Mucosa of descending colon (tissue), 3 donors: ENCODE measurements at regions not wholly inside any gene's neighbourhood (a gene's known extent, or its start where the extent isn't known, plus 50 kb on each side); places are given as distances from the start of the nearest gene placed in this dataset.

Experiments used
- ATAC-seq: fragments of 200-7000 bp; cut with Tn5 transposase; one replicate; pipeline ENCODE4 v1.9.1; 2020; ENCODE audit warnings: mild to moderate bottlenecking, moderate library complexity
- DNase-seq, 3 donors: peaks; one replicate each; pipeline ENCODE4 v3.0.0-alpha.2; 2020
- H3K36me3 ChIP-seq: fragments of 200-600 bp; one replicate; pipeline ENCODE4 v1.8.0; 2021; ENCODE audit warnings: low read depth, mild to moderate bottlenecking
- H3K4me1 ChIP-seq: fragments of 200-600 bp; one replicate; pipeline ENCODE4 v1.8.0; 2021; ENCODE audit warnings: low read depth, mild to moderate bottlenecking
- H3K4me3 ChIP-seq: fragments of 200-600 bp; one replicate; pipeline ENCODE4 v1.8.0; 2021; ENCODE audit warnings: mild to moderate bottlenecking
- H3K9me3 ChIP-seq: fragments of 200-600 bp; one replicate; pipeline ENCODE4 v1.8.0; 2021; ENCODE audit warnings: mild to moderate bottlenecking
- intact Hi-C, 2 donors: fragments of 100-400 bp; cut with DNase I in 1 of 2; cut with micrococcal nuclease in 1 of 2; formaldehyde crosslinking; loops; one replicate each; pipeline versions ENCODE4 v1.11.0 to v1.11.1; 2022; cut with DNase I, micrococcal nuclease
- TF ChIP-seq, protein P1 (sequence below): fragments of 200-600 bp; IDR thresholded peaks from one replicate; pipeline ENCODE4 v1.8.0; 2022; ENCODE audit warnings: antibody characterized with exemption, mild to moderate bottlenecking
- donor health status: DM: no; HTN: no; CAD: no; lungs with moderate emphysema.
- donor health status: DM: no; HTN: no; CAD: no.
- donor health status: DM: no; HTN: yes; CAD: no.

DNA sequence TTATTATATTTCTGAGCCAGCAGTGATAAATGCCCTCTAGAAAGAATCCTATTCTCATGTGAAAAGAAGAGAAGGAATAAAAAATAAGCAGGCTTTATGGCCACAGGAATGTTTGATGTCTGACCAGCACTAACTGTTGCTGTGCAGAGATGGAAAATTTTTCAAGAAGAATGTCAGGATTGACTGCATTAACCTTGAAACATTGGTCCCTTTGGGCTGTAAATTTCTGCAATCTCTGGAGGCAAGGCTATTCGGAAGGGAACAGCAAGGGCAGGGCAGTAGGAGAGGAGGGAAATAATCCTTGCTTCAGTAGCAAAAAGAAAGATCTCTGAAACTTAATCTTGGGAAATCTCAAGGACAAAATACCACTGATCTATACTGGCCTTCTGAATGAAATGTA is 415.2 kb downstream of the DNAH5 start:
- TF ChIP-seq, protein P1, sequence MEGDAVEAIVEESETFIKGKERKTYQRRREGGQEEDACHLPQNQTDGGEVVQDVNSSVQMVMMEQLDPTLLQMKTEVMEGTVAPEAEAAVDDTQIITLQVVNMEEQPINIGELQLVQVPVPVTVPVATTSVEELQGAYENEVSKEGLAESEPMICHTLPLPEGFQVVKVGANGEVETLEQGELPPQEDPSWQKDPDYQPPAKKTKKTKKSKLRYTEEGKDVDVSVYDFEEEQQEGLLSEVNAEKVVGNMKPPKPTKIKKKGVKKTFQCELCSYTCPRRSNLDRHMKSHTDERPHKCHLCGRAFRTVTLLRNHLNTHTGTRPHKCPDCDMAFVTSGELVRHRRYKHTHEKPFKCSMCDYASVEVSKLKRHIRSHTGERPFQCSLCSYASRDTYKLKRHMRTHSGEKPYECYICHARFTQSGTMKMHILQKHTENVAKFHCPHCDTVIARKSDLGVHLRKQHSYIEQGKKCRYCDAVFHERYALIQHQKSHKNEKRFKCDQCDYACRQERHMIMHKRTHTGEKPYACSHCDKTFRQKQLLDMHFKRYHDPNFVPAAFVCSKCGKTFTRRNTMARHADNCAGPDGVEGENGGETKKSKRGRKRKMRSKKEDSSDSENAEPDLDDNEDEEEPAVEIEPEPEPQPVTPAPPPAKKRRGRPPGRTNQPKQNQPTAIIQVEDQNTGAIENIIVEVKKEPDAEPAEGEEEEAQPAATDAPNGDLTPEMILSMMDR, result no peak
- H3K4me1 ChIP-seq, result no peaks in the 10 kb centered on the region
- H3K4me3 ChIP-seq, result no peak overlapping the region
- DNase-seq, result no peak
- intact Hi-C loops, result no loop called here
- no peaks in the 10 kb centered on the region for H3K36me3 ChIP-seq
- no peaks in the 10 kb centered on the region for H3K9me3 ChIP-seq
- ATAC-seq, result no peak

DNA sequence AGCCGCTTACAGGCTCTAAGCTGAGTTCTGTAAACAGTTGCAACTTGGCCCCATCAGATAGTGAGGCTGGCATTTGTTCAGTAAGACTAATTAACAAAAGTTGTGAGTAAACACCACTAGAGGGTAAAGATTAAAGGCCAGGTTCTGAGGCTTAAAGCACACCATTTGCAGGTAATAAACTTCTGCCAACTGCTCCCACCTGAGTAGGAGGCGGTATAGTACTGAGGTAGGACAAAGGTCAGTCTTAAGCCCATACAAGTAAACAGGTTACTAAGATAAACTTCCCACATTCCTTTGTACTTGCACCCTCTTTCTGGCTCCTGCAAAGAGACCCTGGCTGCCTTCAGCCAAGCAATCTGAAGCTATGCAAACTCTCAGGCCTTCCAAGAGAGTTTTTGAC is 419.6 kb downstream of the DNAH5 start:
- intact Hi-C loops, result no loop called here
- TF ChIP-seq, protein P1, result no peak
- ATAC-seq (peak; percentile 26), DNase-seq (peak in 1 of 3 donors; percentile 2)
- Histone ChIP-seq H3K36me3 (no peaks in the 10 kb centered on the region), H3K4me1 (no peaks in the 10 kb centered on the region), H3K4me3 (no peak overlapping the region), H3K9me3 (no peaks in the 10 kb centered on the region)

DNA sequence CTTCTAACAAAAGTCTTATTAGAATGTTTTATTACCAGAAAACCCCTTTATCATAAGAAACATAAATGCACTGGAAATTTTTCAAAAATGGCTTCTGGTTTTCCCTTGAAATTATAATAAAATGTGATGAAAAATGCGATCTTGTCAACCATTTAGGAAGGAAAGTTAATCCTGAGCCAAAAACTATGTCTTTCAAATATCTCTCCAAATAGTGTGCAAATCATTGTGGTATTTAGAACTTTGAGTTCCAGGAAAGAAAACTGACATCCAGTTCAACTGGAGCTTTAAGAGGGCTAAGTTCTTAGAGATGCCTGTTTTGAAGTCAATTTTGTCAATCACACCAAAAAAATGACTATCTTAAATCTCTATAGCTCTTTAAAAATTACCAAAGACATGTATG is 425.4 kb downstream of the DNAH5 start:
- H3K9me3 ChIP-seq, result no peaks in the 10 kb centered on the region
- TF ChIP-seq, protein P1, result no peak
- no peak overlapping the region for H3K4me3 ChIP-seq
- DNase-seq (no peak), ATAC-seq (no peak)
- intact Hi-C loops, result no loop called here
- no peaks in the 10 kb centered on the region for H3K4me1 ChIP-seq
- H3K36me3 ChIP-seq, result no peaks in the 10 kb centered on the region

DNA sequence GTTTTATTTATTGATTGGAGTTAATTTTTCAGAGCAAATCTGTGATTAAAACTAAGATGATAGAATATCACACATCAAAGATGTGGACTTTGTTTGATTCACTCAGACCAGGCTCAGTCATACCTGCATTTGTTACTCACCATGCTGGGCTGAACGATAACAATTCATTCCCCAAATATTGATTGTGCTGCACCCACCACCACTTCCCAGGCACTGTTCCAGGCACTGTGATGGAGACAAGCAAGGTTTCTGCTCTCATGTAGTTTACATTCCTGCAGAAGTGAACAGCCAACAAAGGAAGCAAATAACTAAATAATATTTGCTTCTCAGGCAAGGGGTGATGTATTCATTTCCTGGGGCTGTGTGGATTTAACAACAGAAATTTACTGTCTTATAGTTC is 428.3 kb downstream of the DNAH5 start:
- TF ChIP-seq, protein P1, result no peak
- no peaks in the 10 kb centered on the region for H3K36me3 ChIP-seq
- ATAC-seq, result no peak
- no peaks in the 10 kb centered on the region for H3K4me1 ChIP-seq
- no peaks in the 10 kb centered on the region for H3K9me3 ChIP-seq
- no peak overlapping the region for H3K4me3 ChIP-seq
- DNase-seq, result no peak
- intact Hi-C loops, result no loop called here

DNA sequence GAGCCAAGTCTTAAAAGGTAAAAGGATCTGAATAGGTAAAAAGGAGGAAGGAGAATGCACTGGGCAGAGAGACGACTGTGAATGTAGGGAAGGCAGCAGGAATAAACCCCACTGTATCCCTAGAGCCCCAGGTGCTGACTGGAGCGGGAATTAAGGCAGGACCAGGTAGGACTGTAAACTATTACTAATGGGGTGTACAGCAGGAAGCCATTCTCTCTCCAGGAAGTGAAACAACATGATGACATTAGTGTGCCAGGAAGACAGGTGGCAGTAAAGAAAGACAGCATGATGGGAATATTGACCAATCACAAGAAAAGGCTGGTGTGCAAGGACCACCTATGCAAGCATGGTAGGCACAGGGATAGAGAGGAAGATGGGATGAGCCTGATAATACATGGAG is 433.0 kb downstream of the DNAH5 start:
- H3K4me3 ChIP-seq, result no peak overlapping the region
- DNase-seq (no peak), ATAC-seq (no peak)
- TF ChIP-seq, protein P1, result no peak
- intact Hi-C loops, result no loop called here
- no peaks in the 10 kb centered on the region for H3K4me1 ChIP-seq
- no peaks in the 10 kb centered on the region for H3K36me3 ChIP-seq
- H3K9me3 ChIP-seq, result no peaks in the 10 kb centered on the region

DNA sequence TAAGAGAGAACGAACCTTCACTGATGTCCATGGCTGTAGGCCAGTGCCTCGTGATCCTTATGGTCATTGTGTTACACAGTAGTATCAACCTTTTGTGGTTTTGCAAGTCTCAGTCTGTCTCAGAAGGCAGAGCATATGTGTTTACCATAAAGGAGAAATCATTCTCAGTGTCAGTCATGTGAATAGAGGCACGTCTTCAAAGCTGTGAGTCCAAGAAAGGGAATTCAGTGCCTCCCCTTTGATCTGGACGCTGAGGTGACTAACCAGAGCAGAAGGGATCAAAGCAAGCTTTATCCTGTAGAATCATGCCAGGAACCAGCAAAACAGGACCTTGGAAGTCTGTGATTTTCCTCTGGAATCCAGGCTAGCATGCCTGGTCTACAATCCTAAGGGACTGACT is 433.9 kb downstream of the DNAH5 start:
- Histone ChIP-seq H3K9me3 (no peaks in the 10 kb centered on the region), H3K4me1 (no peaks in the 10 kb centered on the region), H3K36me3 (no peaks in the 10 kb centered on the region), H3K4me3 (no peak overlapping the region)
- DNase-seq (no peak), ATAC-seq (no peak)
- intact Hi-C loops, result no loop called here
- TF ChIP-seq, protein P1, result no peak
